ENCODE measurements at regions not wholly inside any gene's neighbourhood (a gene's known extent, or its start where the extent isn't known, plus 50 kb on each side); places are given as distances from the start of the nearest gene placed in this dataset.

DNA sequence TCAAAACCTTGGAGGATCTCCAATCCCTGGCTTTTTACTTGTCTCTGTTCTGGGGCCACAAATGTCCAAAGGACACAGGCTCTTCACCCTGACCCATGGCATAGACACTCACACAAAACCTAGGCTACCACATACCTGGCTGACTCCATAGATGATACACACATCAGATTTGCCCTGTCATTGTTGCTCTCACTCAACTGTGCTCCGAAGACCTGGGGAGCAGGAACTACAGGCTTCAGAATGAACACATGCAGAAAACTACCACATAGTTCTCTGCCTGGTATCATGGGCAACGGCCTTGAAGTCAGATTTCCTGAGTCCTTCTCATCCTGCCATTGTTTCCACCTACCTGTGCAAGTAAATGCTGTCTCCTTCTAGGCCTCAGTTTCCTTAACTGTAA, 226.2 kb downstream of the KIF4B start:
- TF ChIP-seq, protein P1, sequence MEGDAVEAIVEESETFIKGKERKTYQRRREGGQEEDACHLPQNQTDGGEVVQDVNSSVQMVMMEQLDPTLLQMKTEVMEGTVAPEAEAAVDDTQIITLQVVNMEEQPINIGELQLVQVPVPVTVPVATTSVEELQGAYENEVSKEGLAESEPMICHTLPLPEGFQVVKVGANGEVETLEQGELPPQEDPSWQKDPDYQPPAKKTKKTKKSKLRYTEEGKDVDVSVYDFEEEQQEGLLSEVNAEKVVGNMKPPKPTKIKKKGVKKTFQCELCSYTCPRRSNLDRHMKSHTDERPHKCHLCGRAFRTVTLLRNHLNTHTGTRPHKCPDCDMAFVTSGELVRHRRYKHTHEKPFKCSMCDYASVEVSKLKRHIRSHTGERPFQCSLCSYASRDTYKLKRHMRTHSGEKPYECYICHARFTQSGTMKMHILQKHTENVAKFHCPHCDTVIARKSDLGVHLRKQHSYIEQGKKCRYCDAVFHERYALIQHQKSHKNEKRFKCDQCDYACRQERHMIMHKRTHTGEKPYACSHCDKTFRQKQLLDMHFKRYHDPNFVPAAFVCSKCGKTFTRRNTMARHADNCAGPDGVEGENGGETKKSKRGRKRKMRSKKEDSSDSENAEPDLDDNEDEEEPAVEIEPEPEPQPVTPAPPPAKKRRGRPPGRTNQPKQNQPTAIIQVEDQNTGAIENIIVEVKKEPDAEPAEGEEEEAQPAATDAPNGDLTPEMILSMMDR (conservative IDR thresholded peaks at IDR 0.05 in 1 of 2, IDR thresholded peaks at IDR 0.05 in 1 of 2; ENCODE audit: extremely low read depth in 1 of 2, insufficient read depth in 1 of 2, low read depth in 1 of 2, low read length in 2 of 2), result no peak
- TF ChIP-seq EZH2 (IDR thresholded peaks at IDR 0.05; ENCODE audit: borderline replicate concordance, low read length), result no peak
